Esophagus muscularis mucosa (tissue), 4 donors: ENCODE measurements at regions not wholly inside any gene's neighbourhood (a gene's known extent, or its start where the extent isn't known, plus 50 kb on each side); places are given as distances from the start of the nearest gene placed in this dataset.

ENCODE experiments used
- CTCF ChIP-seq, 3 experiments: fragments of 200-600 bp in 2 of 3; fragments of 450-650 bp in 1 of 3; sonication (generic) in 2 of 3; IDR thresholded peaks; one replicate each; pipeline ENCODE4 v1.5.1; 2017 to 2019; ENCODE audit warnings: antibody characterized with exemption in 3 of 3, mild to moderate bottlenecking in 2 of 3, moderate library complexity in 1 of 3
- EP300 ChIP-seq: sonication (generic); formaldehyde crosslinking; IDR thresholded peaks from one replicate; pipeline ENCODE4 v1.6.1; 2017; ENCODE audit warnings: antibody characterized with exemption
- POLR2A ChIP-seq: fragments of 450-650 bp; IDR thresholded peaks from one replicate; pipeline ENCODE4 v1.6.1; 2017; ENCODE audit warnings: antibody characterized with exemption, moderate library complexity, mild to moderate bottlenecking, low read depth
- POLR2AphosphoS5 ChIP-seq, 2 donors: sonication (generic); formaldehyde crosslinking; IDR thresholded peaks; one replicate each; pipeline ENCODE4 v1.6.1; 2017; ENCODE audit warnings: antibody characterized with exemption in 2 of 2

GRCh38 chr22:48627203-48627602 is 1200.5 kb downstream of the BRD1 start:
- TF ChIP-seq CTCF (IDR thresholded peaks at IDR 0.05) (no peak), POLR2A (no peak), POLR2AphosphoS5 (IDR thresholded peaks at IDR 0.05) (no peak), EP300 (no peak)
